Panc1 (cell line): ENCODE measurements at regions not wholly inside any gene's neighbourhood (a gene's known extent, or its start where the extent isn't known, plus 50 kb on each side); places are given as distances from the start of the nearest gene placed in this dataset.

Experiments
- CTCF ChIP-seq: fragments of 450-650 bp; IDR thresholded peaks from 2 replicates; pipeline ENCODE4 v1.5.1; 2017; ENCODE audit warnings: mild to moderate bottlenecking
- POLR2AphosphoS5 ChIP-seq: IDR thresholded peaks from 2 replicates; pipeline ENCODE4 v1.6.1; 2012; ENCODE audit warnings: mild to moderate bottlenecking, low read depth, low read length, moderate library complexity
- REST ChIP-seq, 2 experiments: IDR thresholded peaks; 2 replicates each; pipeline ENCODE4 v1.6.1; 2011 to 2012; ENCODE audit warnings: low read depth in 2 of 2, control low read depth in 1 of 2, low read length in 1 of 2, mild to moderate bottlenecking in 1 of 2, moderate library complexity in 1 of 2; ENCODE audit not compliant: insufficient read depth in 1 of 2

GRCh38 chr1:10916991-10917390 lies 95.5 kb upstream of the TARDBP start:
- TF ChIP-seq CTCF (no peak), REST (IDR thresholded peaks at IDR 0.05; ENCODE audit: insufficient read depth in 1 of 2, low read depth in 2 of 2, low read length in 1 of 2) (no peak), POLR2AphosphoS5 (no peak)
